GDM1 (cell line): ENCODE measurements at regions not wholly inside any gene's neighbourhood (a gene's known extent, or its start where the extent isn't known, plus 50 kb on each side); places are given as distances from the start of the nearest gene placed in this dataset.
"Not testable (repeated sequence)": the region's sequence is repeated elsewhere in the genome, so short reads cannot be mapped to it uniquely, and the experiment has no call there.

ENCODE experiments used
- DNase-seq: peaks from one replicate; lab custom pipeline; 2025; lab: John Stamatoyannopoulos, UW

GRCh38 chr3:150357923-150358607 is 50.0 kb upstream of the TSC22D2 start:
- DNase-seq: no peak

- DNase-seq: no peak
These were observed 51.0 kb upstream of the TSC22D2 start for GRCh38 chr3:150357140-150357539.

DNA sequence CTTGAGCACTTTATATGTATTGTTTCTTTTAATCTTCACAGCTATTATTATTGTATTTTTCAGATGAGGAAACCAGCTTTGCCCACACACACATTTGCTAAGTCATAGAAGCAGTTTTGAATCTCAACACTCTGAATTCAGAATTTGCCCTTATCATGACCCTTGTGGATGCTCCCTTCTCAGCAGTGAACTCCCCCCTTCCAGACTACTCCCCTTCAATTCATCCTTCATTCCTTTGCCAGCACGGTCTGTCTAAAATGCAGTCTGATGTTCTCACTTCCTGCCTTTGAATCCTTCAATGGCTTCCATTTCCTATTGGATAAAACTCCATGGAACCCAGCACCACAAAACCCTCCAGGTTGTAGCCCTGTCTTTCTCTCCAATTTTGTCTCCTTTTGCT is 52.5 kb upstream of the TSC22D2 start:
- no peak for DNase-seq

- no peak for DNase-seq
These were observed 55.2 kb upstream of the TSC22D2 start for GRCh38 chr3:150352931-150353330.

DNA sequence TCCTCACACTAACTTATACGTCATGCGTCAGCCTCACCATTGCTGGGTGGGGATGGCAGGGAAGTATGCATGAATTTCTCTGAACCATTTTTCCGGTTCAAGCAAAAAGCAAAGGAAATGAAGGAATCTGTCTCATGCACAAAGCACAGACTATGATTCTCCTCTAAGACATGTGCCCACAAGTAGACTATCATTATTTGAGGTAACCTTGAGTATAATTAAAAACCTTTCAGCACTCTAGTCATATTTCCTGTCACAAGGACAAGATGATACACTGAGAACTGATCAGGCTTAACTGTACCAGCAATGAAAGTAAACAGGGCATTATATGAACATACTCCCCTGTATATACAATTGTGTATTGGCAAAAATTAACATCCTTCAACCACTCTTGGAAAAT is 56.7 kb upstream of the TSC22D2 start:
- DNase-seq: no peak

DNA sequence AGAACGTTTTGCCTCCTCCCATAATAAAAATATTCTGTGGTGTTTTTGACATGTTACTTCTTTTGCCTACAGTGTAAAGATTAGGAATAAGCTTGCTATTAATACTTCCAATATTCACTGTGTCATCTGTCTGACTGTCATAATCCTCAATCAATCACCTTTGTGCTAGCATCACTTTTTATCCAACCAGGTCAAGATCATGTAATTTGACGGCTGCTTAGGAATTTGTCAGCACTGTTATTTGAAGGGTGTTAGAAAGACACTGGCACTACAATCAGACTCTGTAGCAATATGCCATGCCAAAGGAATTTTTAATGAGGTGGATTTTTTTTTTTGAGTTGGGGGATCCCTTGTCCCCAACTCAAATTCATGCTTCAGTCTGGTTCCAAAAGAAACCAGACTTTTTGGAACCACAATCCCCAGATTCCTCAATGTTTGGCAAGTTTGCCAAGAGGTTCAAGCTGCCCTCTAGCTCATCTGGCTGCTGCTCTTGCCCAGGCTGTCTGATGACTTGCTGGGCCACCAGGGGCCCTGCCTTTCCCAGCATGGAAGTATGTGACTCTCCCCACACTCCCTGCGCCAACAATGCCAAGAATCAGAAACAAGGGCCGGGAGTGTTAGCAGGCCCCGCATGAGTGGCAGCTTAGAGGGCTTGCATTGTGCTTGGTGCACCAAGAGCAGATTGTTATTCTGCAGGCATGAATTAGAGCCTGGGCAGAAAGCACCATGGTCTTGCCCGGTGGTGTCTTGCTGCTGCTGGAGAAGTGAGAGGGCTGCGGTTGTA is 58.6 kb upstream of the TSC22D2 start:
- no peak for DNase-seq

GRCh38 chr3:150348500-150348899 is 59.6 kb upstream of the TSC22D2 start:
- no peak for DNase-seq

DNA sequence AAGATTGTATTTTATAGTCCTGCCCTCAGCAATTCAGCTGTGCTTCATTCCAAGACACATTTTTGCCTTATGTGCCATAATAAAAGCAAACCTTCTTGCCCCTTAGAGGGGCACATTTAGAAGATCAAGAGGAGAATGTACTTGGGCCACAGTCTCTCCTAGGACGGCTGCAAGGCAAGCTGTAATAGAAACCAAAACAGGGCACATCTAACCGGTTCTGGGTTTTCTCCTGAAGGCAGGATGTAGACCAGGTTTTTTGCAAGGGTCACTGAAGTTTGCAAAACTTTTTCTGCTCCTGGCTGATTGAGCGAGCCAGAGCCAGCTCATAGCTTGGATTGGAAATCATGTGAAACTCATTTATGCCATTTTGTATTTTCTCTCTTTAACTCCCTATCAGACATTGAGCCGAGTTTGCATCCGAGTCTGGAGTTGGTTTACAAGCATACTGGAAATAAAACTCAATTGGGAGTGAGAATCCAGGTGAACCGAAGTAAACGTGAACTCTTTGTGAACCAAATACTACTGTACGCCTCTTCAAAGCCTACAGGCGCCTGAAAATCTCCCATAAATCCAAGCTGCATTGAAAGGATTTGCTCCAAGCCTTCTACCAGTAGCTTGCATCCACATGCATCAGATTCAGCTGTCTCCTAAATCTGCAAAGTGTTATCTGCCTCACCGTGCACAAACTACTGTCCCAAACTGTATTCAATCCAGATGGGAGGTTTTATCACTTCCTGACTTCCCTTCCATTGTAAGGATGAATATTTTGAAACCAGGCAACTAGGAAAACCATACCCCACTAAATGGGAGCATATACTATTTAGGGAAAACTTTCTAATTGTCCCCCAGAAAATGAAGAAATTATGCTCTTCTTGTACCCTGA is 60.9 kb upstream of the TSC22D2 start:
- no peak for DNase-seq

- no peak for DNase-seq
These were observed 61.8 kb upstream of the TSC22D2 start for GRCh38 chr3:150346266-150346665.

DNA sequence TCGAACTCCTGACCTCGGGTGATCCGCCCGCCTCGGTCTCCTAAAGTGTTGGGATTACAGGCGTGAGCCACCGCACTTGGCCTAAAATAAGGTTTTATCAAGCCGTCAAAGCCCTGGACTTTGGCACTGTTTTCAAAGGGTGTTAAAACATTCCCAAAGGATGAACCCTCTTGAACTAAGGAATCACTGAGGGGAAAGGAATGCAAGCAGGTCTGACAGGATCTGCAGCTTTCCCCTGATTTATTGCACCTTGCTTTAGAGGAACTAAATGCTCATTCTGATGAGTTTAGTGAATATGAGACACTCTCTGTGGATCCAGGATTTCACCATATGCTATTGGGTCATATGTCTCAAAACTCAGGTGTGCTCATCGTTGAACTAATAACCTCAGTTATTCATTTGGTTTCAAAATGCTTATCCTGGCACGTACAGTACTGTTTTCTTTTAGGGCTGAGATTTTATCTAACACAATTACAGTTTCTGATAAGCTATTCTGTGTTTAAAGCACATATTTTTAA is 63.0 kb upstream of the TSC22D2 start:
- no peak for DNase-seq

DNA sequence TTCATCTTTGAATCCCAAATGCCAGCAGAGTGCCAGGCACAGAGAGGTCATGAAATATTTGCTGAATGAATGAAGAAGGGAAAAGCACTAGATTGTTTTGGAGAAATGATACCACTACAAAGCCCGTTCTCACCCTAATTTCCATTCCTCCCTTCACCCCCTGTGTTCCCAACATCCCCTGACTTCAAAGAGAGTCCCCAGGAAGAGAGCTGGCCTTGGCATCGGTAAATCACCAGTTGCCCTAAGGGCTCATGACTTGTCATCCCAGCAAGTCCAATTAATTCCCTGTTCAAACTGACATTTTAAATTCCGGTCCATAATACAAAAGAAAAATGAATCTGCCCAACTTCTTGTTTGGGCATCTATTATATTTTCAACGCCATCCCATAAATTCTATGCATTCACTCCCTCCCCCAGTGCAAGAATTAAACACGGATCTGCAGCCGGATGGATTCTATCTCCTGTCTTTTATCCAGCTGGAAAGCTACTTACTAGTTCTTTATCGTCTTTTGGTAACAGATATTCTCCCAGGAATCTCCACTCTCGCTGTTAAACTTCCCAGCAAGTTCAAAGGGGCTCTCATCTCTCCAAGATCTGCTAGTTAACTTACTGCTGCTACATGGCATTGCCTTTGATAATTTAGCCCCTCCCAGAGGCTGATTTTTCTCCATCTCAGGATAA is 63.9 kb upstream of the TSC22D2 start:
- DNase-seq: no peak

- no peak for DNase-seq
These were observed 65.1 kb upstream of the TSC22D2 start for GRCh38 chr3:150342896-150343467.

- DNase-seq: no peak
These were observed 66.2 kb upstream of the TSC22D2 start for GRCh38 chr3:150341891-150342290.

- DNase-seq: not testable (repeated sequence)
These were observed 71.7 kb upstream of the TSC22D2 start for GRCh38 chr3:150336363-150336762.

DNA sequence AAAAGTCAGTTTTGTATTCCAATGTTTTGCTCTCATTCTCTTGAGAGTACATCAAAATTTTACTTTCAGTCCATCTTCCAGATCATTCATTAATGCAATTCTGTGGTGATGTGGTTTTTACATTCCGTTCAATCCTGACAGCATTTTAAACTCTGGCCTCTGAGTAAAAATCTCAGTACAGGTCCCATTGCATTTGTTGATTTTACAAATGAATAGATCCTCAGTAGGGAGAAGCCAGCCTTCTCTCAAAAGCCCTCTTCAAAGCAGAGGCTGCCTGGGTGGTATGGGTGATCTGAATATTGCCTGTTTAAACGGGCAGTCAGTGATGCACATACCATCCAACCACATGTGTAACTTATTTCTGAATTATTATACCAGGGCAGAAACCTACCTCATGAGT is 72.5 kb upstream of the TSC22D2 start:
- no peak for DNase-seq

DNA sequence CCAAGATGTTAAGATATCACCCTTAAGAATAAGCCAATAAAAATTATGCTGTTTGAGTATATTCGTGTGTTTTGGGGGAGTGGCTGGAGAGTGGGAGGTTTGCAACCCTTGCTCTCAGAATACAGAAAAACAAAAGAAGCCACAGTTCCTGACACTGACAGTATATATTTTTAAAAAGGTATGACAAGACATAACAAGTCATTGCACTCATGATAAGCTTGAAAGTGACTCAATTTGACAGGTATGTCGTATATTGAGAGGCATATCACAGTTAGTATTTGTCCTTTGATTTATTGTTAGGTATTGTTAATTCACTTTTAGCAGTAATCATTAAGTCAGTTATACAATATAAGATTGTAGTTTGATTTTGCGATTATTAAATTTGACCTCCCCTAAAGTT is 73.1 kb upstream of the TSC22D2 start:
- no peak for DNase-seq

GRCh38 chr3:150333477-150333876 is 74.6 kb upstream of the TSC22D2 start:
- no peak for DNase-seq

- no peak for DNase-seq
These were observed 76.0 kb upstream of the TSC22D2 start for GRCh38 chr3:150331978-150332568.

DNA sequence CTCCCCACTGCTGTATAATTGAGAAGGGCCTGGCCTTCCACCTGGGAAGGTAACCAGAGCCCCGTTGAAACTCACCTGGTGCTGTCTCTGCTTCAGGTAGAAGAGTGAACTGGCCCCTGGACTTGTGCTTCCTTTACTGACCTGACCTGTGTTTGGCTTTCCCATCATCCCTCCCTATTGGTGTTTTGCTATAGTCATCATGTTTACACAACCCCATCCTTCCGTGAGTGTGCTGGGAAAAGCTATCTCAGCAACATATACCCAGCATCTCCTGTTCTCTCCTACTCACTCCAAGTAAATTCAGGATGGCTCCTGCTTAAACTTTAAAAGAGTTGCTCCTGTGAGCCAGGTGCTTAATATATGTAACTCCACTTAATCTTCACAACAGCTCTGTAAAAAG is 77.2 kb upstream of the TSC22D2 start:
- DNase-seq: no peak

DNA sequence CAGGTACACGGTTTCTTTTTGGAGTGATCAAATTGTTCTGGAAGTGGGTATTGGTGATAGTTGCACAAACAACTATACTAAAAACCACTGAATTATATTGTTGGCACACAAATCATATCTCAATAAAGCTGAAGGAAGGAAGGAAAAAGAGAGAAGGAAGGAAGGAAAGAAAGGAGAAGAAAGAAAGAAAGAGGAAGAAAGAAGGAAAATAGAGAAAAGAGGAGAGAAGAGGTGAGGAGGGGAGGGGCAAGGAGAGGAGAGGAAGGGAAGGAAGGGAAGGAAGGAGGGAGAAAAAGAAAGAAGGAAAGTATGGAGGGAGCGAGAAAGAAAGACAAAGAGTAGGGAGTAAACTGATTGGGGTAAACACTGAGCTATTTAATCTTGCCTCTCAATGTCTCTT is 77.9 kb upstream of the TSC22D2 start:
- DNase-seq: no peak

DNA sequence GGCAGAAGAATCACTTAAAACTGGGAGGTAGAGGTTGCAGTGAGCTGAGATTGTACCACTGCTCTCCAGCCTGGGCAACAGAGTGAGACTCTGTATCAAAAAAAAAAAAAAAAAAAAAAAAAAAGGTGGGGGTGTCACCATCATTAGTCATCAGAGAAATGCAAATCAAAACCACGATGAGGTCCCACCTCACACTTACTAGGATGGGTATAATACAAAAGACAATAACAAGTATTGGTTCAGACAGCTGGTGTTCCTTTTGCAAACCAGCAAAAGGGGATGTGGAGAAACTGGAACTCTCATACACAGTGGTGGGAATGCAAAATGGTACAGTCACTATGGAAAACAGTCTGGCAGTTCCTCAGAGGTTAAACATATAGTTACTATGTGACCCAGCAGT is 78.7 kb upstream of the TSC22D2 start:
- DNase-seq: no peak
